CD4-positive, alpha-beta T cell (primary cell): ENCODE measurements at regions not wholly inside any gene's neighbourhood (a gene's known extent, or its start where the extent isn't known, plus 50 kb on each side); places are given as distances from the start of the nearest gene placed in this dataset.

Source experiments
- ATAC-seq: fragments of 200-7000 bp; cut with Tn5 transposase; one replicate; pipeline ENCODE4 v1.10.0; 2022; ENCODE audit warnings: mild to moderate bottlenecking; ENCODE audit not compliant: poor library complexity
- CTCF ChIA-PET: fragments of 350-600 bp; sonication (Branson Sonifier 250); formaldehyde crosslinking; loops from one replicate; lab custom pipeline; 2021; ENCODE audit warnings: antibody characterized with exemption, inconsistent platforms; lab: Charles Lee
- POLR2A ChIA-PET: fragments of 350-600 bp; sonication (Branson Sonifier 250); formaldehyde crosslinking; loops from one replicate; lab custom pipeline; 2021; ENCODE audit warnings: antibody characterized with exemption, inconsistent platforms; lab: Charles Lee
- DNase-seq, 14 experiments: peaks; one replicate each; pipeline ENCODE4 v3.0.0-alpha.2; 2013 to 2020; ENCODE audit warnings: mixed read lengths in 2 of 14
- H3K27ac ChIP-seq, 2 donors: one replicate each; pipeline versions ENCODE4 v1.5.1 to v1.7.0; 2013; ENCODE audit warnings: low read length in 2 of 2, low read depth in 1 of 2, mild to moderate bottlenecking in 1 of 2
- H3K27me3 ChIP-seq, 2 experiments: 1 replicate in 1 of 2; 2 replicates in 1 of 2; pipeline versions ENCODE4 v1.6.1 to v1.7.0; 2013; ENCODE audit warnings: low read length in 2 of 2, control low read depth in 1 of 2, mild to moderate bottlenecking in 1 of 2, moderate library complexity in 1 of 2; ENCODE audit not compliant: insufficient read depth in 2 of 2, control insufficient read depth in 1 of 2
- H3K36me3 ChIP-seq: one replicate; pipeline ENCODE4 v1.6.1; 2013; ENCODE audit warnings: low read length, control low read depth; ENCODE audit not compliant: insufficient read depth
- H3K4me1 ChIP-seq: one replicate; pipeline ENCODE4 v1.6.1; 2013; ENCODE audit warnings: low read length, control low read depth; ENCODE audit not compliant: insufficient read depth
- H3K4me3 ChIP-seq: one replicate; pipeline ENCODE4 v1.5.1; 2013; ENCODE audit warnings: mild to moderate bottlenecking, low read length, moderate library complexity
- H3K9me3 ChIP-seq, 2 experiments: 1 replicate in 1 of 2; 2 replicates in 1 of 2; pipeline versions ENCODE4 v1.6.1 to v1.7.0; 2013; ENCODE audit warnings: low read length in 2 of 2, mild to moderate bottlenecking in 2 of 2, control low read depth in 1 of 2, moderate library complexity in 1 of 2; ENCODE audit not compliant: control insufficient read depth in 1 of 2, insufficient read depth in 1 of 2
- H3K27ac Mint-ChIP-seq: one replicate; pipeline ENCODE4 v1.8.0; 2020; ENCODE audit warnings: mixed read lengths
- H3K27me3 Mint-ChIP-seq: one replicate; pipeline ENCODE4 v1.8.0; 2021; ENCODE audit warnings: mixed read lengths
- H3K36me3 Mint-ChIP-seq: one replicate; pipeline ENCODE4 v1.8.0; 2021; ENCODE audit warnings: low read depth, mixed read lengths
- H3K4me1 Mint-ChIP-seq: one replicate; pipeline ENCODE4 v1.8.0; 2021; ENCODE audit warnings: low read depth, mixed read lengths
- H3K4me3 Mint-ChIP-seq: one replicate; pipeline ENCODE4 v1.8.0; 2020; ENCODE audit warnings: mild to moderate bottlenecking, mixed read lengths
- H3K9me3 Mint-ChIP-seq: one replicate; pipeline ENCODE4 v1.8.0; 2020; ENCODE audit warnings: mixed read lengths
- CTCF ChIP-seq: fragments of 200-600 bp; IDR thresholded peaks from one replicate; pipeline ENCODE4 v1.8.0; 2022; ENCODE audit warnings: antibody characterized with exemption, mild to moderate bottlenecking
- intact Hi-C, 2 experiments: fragments of 100-400 bp; cut with DNase I in 1 of 2; cut with micrococcal nuclease in 1 of 2; formaldehyde crosslinking; loops; one replicate each; pipeline versions ENCODE4 v1.15.1 to v1.9.0; 2023 to 2025; cut with DNase I, micrococcal nuclease

GRCh38 chr2:121976926-121977325 lies 221.5 kb downstream of the TSN start:
- intact Hi-C loops = loop anchor here in 1 of 2 experiments (5.0 kb wide), 1 partner anchor 445 kb away; the partner anchor contains the start of gene RNU4ATAC
- no peaks in the 10 kb centered on the region for H3K9me3 Mint-ChIP-seq
- Histone ChIP-seq H3K4me3 (no peak overlapping the region), H3K9me3 (no peaks in the 10 kb centered on the region), H3K27me3 (peaks cover 0 to 7% of the 10 kb centered on the region in 2 experiments), H3K4me1 (peaks cover 10% of the 10 kb centered on the region), H3K36me3 (no peaks in the 10 kb centered on the region), H3K27ac (no peak overlapping the region)
- CTCF ChIA-PET = no interaction called here
- POLR2A ChIA-PET = no interaction called here
- no peak for TF ChIP-seq CTCF
- no peak for DNase-seq
- no peaks in the 10 kb centered on the region for H3K36me3 Mint-ChIP-seq
- no peaks in the 10 kb centered on the region for H3K27me3 Mint-ChIP-seq
- H3K4me3 Mint-ChIP-seq = no peak overlapping the region
- no peak for ATAC-seq
- H3K27ac Mint-ChIP-seq = no peak overlapping the region
- H3K4me1 Mint-ChIP-seq = peaks cover 9% of the 10 kb centered on the region

- peaks cover 9% of the 10 kb centered on the region for H3K4me1 Mint-ChIP-seq
- Histone ChIP-seq H3K4me1 (peaks cover 10% of the 10 kb centered on the region), H3K4me3 (no peak overlapping the region), H3K27ac (no peak overlapping the region), H3K36me3 (no peaks in the 10 kb centered on the region), H3K27me3 (peaks cover 0 to 7% of the 10 kb centered on the region in 2 experiments), H3K9me3 (no peaks in the 10 kb centered on the region)
- ChIA-PET CTCF (no interaction called here), POLR2A (no interaction called here)
- no peak overlapping the region for H3K4me3 Mint-ChIP-seq
- ATAC-seq (no peak), DNase-seq (no peak)
- no peaks in the 10 kb centered on the region for H3K27me3 Mint-ChIP-seq
- no peak for TF ChIP-seq CTCF
- intact Hi-C loops = loop anchor here in 1 of 2 experiments (5.0 kb wide), 1 partner anchor 445 kb away; the partner anchor contains the start of gene RNU4ATAC
- no peaks in the 10 kb centered on the region for H3K36me3 Mint-ChIP-seq
- no peaks in the 10 kb centered on the region for H3K9me3 Mint-ChIP-seq
- no peak overlapping the region for H3K27ac Mint-ChIP-seq
Measured at GRCh38 chr2:121977326-121977725, 221.9 kb downstream of the TSN start.

GRCh38 chr2:121992700-121993099 lies 237.2 kb downstream of the TSN start:
- peaks cover 0 to 4% of the 10 kb centered on the region in 2 experiments for H3K27me3 ChIP-seq
- Mint-ChIP-seq H3K27me3 (peaks cover 12% of the 10 kb centered on the region), H3K27ac (no peak overlapping the region), H3K4me3 (no peak overlapping the region), H3K4me1 (no peaks in the 10 kb centered on the region), H3K36me3 (no peaks in the 10 kb centered on the region), H3K9me3 (no peaks in the 10 kb centered on the region)
- no peak for DNase-seq
- no peak overlapping the region for H3K27ac ChIP-seq
- CTCF ChIA-PET = interaction anchor here (1.1 kb wide), 1 partner anchor 14 kb away, joined by 3 read pairs; no protein-coding TSS in a partner anchor
- no peaks in the 10 kb centered on the region for H3K4me1 ChIP-seq
- intact Hi-C loops = no loop called here
- H3K36me3 ChIP-seq = no peaks in the 10 kb centered on the region
- POLR2A ChIA-PET = no interaction called here
- H3K9me3 ChIP-seq = no peaks in the 10 kb centered on the region
- no peak overlapping the region for H3K4me3 ChIP-seq
- no peak for ATAC-seq
- no peak for TF ChIP-seq CTCF
